Left lung (tissue), 4 donors: ENCODE measurements at regions not wholly inside any gene's neighbourhood (a gene's known extent, or its start where the extent isn't known, plus 50 kb on each side); places are given as distances from the start of the nearest gene placed in this dataset.
A peak's percentile ranks its signal among the peaks of the same experiment; 100 is the strongest.

ENCODE experiments used
- ATAC-seq: fragments of 200-7000 bp; cut with Tn5 transposase; one replicate; pipeline ENCODE4 v1.9.1; 2020; ENCODE audit warnings: moderate library complexity
- DNase-seq, 4 donors: peaks; one replicate each; pipeline ENCODE4 v3.0.0-alpha.2; 2013 to 2020
- H3K27ac ChIP-seq, 2 donors: fragments of 200-600 bp; sonication (generic) in 1 of 2; one replicate each; pipeline versions ENCODE4 v1.5.0 to v1.8.0; 2020 to 2021
- H3K27me3 ChIP-seq, 2 donors: fragments of 200-600 bp; sonication (generic) in 1 of 2; one replicate each; pipeline versions ENCODE4 v1.5.0 to v1.8.0; 2020 to 2021
- H3K36me3 ChIP-seq, 2 donors: fragments of 200-600 bp; sonication (generic) in 1 of 2; one replicate each; pipeline versions ENCODE4 v1.5.0 to v1.8.0; 2020 to 2021
- H3K4me1 ChIP-seq, 2 donors: fragments of 200-600 bp; one replicate each; pipeline ENCODE4 v1.8.0; 2021
- H3K4me3 ChIP-seq, 2 donors: fragments of 200-600 bp; sonication (generic) in 1 of 2; one replicate each; pipeline versions ENCODE4 v1.5.0 to v1.8.0; 2020 to 2021; ENCODE audit warnings: mild to moderate bottlenecking in 1 of 2
- H3K9me3 ChIP-seq, 2 donors: fragments of 200-600 bp; sonication (generic) in 1 of 2; one replicate each; pipeline versions ENCODE4 v1.5.0 to v1.8.0; 2020 to 2021
- intact Hi-C, 2 donors: fragments of 100-400 bp; cut with DNase I; formaldehyde crosslinking; loops; one replicate each; pipeline versions ENCODE4 v1.11.2 to v1.14.2; 2022
- TF ChIP-seq, protein P1 (sequence below), 2 donors: fragments of 200-600 bp; sonication (generic) in 1 of 2; IDR thresholded peaks; one replicate each; pipeline versions ENCODE4 v1.5.0 to v1.8.0; 2021; ENCODE audit warnings: antibody characterized with exemption in 2 of 2
- donor health status: DM: no; HTN: yes; CAD: no.
- donor health status: DM: no; HTN: no; CAD: no.

DNA sequence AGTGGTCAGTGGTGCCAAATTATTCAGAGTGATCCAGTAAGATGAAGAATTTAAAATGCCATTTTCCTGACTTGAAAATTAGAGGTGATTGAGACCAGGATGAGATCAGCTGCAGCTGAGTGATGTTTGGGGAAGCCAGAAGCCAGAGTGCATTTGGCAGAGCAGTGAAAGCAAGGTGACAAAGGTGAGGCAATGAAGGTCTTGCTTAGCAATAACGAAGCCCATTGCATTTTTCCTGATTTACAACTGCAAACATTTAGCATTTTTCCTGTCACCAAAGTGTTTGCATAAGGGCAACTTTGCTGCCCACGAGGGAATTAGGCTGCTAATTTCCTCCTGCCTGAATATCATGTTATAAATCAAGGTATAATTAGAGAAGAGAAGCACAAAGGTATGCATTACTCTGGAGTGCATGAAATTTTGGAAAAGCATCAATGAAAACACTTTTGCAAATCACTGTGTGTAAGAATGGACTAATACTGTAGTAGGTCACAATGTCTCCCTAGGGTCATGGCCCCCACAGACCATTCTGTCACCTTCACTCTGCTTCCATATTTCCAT is 188.2 kb upstream of the LYPLAL1 start:
- no peaks in the 10 kb centered on the region for H3K27me3 ChIP-seq
- H3K4me1 ChIP-seq: no peaks in the 10 kb centered on the region
- H3K27ac ChIP-seq: no peak overlapping the region
- no peak for DNase-seq
- no peaks in the 10 kb centered on the region for H3K36me3 ChIP-seq
- TF ChIP-seq, protein P1, sequence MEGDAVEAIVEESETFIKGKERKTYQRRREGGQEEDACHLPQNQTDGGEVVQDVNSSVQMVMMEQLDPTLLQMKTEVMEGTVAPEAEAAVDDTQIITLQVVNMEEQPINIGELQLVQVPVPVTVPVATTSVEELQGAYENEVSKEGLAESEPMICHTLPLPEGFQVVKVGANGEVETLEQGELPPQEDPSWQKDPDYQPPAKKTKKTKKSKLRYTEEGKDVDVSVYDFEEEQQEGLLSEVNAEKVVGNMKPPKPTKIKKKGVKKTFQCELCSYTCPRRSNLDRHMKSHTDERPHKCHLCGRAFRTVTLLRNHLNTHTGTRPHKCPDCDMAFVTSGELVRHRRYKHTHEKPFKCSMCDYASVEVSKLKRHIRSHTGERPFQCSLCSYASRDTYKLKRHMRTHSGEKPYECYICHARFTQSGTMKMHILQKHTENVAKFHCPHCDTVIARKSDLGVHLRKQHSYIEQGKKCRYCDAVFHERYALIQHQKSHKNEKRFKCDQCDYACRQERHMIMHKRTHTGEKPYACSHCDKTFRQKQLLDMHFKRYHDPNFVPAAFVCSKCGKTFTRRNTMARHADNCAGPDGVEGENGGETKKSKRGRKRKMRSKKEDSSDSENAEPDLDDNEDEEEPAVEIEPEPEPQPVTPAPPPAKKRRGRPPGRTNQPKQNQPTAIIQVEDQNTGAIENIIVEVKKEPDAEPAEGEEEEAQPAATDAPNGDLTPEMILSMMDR (IDR thresholded peaks at IDR 0.05): no peak
- ATAC-seq: peak; percentile 31
- intact Hi-C loops: no loop called here
- no peak overlapping the region for H3K4me3 ChIP-seq
- H3K9me3 ChIP-seq: no peaks in the 10 kb centered on the region

DNA sequence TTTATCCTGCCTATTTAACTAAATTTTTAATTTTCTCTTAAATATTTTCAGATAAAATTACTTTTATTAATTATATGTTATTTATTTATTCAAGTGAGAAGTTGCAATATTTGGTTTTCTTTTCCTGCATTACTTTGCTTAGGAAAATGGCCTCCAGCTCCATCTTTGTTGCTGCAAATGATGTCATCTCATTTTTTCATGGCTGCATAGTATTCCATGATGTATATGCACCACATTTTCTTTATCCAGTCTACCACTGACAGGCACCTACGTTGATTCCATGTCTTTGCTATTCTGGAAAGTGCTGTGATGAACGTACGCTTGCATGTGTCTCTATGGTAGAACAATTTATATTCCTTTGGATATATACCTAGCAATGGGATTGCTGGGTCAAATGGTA is 186.9 kb upstream of the LYPLAL1 start:
- Histone ChIP-seq H3K36me3 (no peaks in the 10 kb centered on the region), H3K27me3 (no peaks in the 10 kb centered on the region), H3K27ac (no peak overlapping the region), H3K4me1 (no peaks in the 10 kb centered on the region), H3K9me3 (no peaks in the 10 kb centered on the region), H3K4me3 (no peak overlapping the region)
- TF ChIP-seq, protein P1 (IDR thresholded peaks at IDR 0.05): no peak
- intact Hi-C loops: no loop called here
- ATAC-seq (no peak), DNase-seq (no peak)

DNA sequence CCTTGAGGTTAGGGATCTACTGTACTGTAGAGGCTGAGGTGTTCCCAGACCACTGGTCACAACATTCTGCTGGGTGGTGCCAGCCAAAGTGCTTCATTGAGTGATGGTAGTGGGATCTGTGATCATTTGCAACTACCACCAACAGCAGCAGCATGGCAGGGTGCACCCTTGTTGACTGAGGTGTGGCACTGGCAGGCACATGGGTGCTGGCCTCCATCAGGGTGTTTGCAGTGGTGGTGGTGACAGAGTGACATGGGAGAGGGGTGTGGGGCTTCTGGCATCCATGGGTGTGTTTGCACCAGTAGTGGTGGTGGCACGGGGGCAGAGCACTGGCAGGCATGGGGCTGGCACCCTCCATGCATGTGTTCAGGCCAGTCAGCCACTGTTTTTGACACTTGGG is 183.7 kb upstream of the LYPLAL1 start:
- ATAC-seq (no peak), DNase-seq (peak in 1 of 4 donors; percentile 53)
- intact Hi-C loops: no loop called here
- no peak overlapping the region for H3K27ac ChIP-seq
- H3K9me3 ChIP-seq: no peaks in the 10 kb centered on the region
- no peaks in the 10 kb centered on the region for H3K4me1 ChIP-seq
- H3K27me3 ChIP-seq: no peaks in the 10 kb centered on the region
- H3K4me3 ChIP-seq: no peak overlapping the region
- no peaks in the 10 kb centered on the region for H3K36me3 ChIP-seq
- TF ChIP-seq, protein P1 (IDR thresholded peaks at IDR 0.05): no peak

DNA sequence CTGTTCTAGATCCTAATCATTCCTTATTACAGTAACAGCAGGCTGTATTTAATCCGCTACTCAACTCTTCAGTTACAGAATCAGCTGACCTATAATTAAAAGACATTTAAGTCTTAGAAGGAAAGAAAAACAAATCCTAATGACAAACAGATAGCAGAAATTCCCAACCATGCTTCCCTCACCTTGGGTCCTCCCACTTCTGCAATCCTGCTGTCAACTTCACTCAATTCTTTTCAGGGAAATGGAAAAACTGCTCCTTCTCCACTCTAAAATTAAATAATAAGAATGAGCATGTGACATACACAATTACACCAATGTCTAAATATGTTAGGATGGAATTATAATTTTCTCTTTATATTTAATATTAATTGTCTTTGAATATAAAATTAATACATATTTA is 182.6 kb upstream of the LYPLAL1 start:
- DNase-seq: no peak
- ATAC-seq: no peak
- no peak overlapping the region for H3K4me3 ChIP-seq
- no peaks in the 10 kb centered on the region for H3K27me3 ChIP-seq
- TF ChIP-seq, protein P1 (IDR thresholded peaks at IDR 0.05): no peak
- intact Hi-C loops: no loop called here
- H3K9me3 ChIP-seq: no peaks in the 10 kb centered on the region
- no peaks in the 10 kb centered on the region for H3K36me3 ChIP-seq
- no peak overlapping the region for H3K27ac ChIP-seq
- no peaks in the 10 kb centered on the region for H3K4me1 ChIP-seq

DNA sequence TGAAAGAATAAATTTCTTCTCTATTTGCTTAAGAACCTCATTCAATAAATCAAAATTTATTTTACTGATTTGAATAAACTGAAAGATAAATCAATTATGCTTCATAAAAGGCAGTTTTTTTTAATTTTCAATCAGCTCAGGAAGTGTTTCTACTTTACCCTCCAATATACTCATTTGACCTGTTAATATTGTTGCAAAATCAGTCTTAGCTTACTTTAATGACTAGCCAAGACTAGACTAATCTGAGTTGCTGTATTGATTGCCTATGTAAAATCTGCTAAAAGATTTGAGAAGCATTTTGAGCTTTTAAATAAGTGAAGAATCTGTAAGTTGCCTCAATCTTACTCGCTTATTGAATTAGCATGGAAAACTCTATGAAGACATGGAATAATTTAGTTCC is 179.1 kb upstream of the LYPLAL1 start:
- TF ChIP-seq, protein P1 (IDR thresholded peaks at IDR 0.05): no peak
- ATAC-seq: no peak
- Histone ChIP-seq H3K4me1 (no peaks in the 10 kb centered on the region), H3K9me3 (no peaks in the 10 kb centered on the region), H3K27ac (no peak overlapping the region), H3K27me3 (no peaks in the 10 kb centered on the region), H3K4me3 (no peak overlapping the region), H3K36me3 (no peaks in the 10 kb centered on the region)
- no peak for DNase-seq
- intact Hi-C loops: no loop called here
